ENCODE measurements at regions not wholly inside any gene's neighbourhood (a gene's known extent, or its start where the extent isn't known, plus 50 kb on each side); places are given as distances from the start of the nearest gene placed in this dataset.
"Not testable (repeated sequence)": the region's sequence is repeated elsewhere in the genome, so short reads cannot be mapped to it uniquely, and the experiment has no call there.

DNA sequence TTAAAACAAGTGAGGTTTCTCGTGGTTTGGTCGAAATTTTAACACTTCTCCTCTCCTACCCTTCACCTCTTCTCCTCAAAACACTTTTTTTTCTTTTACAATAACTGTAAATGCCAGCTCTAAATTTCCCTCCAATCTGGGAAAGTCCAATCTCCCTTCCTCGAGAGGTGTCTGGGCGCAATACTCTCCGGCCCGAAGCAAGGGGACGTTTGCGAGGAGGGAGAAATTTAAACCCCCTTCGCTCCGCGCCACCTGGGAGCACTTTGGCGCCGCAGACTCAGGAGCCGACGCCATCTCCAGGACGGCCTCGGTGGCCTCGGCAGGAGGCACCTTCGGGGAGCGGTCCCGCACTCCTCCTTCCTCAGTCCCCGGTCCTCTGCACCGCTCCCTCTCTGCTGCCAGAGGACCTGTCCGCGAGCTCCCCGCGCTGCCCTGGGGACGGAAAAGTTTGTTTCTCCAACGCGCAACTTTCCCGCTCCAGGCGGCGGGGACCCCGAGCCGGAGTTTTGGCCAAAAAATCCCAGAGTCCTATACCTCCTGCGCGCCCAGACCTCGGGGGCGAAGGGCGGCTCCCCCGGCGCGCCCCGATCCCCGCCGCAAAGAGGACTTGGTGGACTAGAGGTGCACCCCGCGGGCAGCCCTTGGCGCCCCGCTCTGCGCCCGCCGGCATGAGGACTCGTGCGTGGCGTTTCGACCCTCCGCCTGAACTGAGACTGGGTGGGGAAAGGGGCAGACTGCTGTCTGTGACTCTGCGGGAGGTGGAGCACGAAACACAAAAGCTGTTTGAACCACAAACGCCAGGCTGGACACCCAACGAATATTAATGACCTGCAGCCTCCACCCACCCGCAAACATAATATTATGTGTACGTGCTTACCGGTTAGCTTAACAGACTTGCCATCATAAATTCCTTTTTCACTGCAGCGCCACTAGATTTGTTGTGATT lies 95.2 kb upstream of the HMGA2 start:
- H3K4me1 ChIP-seq (ENCODE audit: control insufficient read depth in 3 of 3, insufficient read depth in 2 of 3, low read depth in 1 of 3, low read length in 2 of 3): peaks cover 0 to 8% (median 0%) of the 10 kb centered on the region in 3 donors
- H3K4me3 ChIP-seq (ENCODE audit: low read depth in 1 of 3, low read length in 3 of 3): peak overlapping the region in 2 of 3 donors; percentile 0 to 28
- H3K27ac ChIP-seq (ENCODE audit: low read depth in 1 of 3, low read length in 2 of 3): no peak overlapping the region
- peak in 1 of 2 donors; percentile 46 for DNase-seq
- peaks cover 5 to 44% (median 6%) of the 10 kb centered on the region in 3 donors for H3K27me3 ChIP-seq (ENCODE audit: control insufficient read depth in 3 of 3, insufficient read depth in 3 of 3, low read length in 3 of 3)
- FAIRE-seq: no peak
- no peaks in the 10 kb centered on the region for H3K36me3 ChIP-seq (ENCODE audit: control insufficient read depth in 3 of 3, insufficient read depth in 2 of 3, low read depth in 1 of 3, low read length in 3 of 3)
- WGBS, 3 donors: 3 to 5% (median 4%) methylated on average over 56 to 66 of the region's 66 CpGs
- no peaks in the 10 kb centered on the region for H3K9me3 ChIP-seq (ENCODE audit: control insufficient read depth in 2 of 2, insufficient read depth in 1 of 2, low read depth in 1 of 2, low read length in 1 of 2)

GRCh38 chr12:65731771-65732170 lies 92.5 kb upstream of the HMGA2 start:
- DNase-seq: no peak
- no peaks in the 10 kb centered on the region for H3K36me3 ChIP-seq (ENCODE audit: control insufficient read depth in 3 of 3, insufficient read depth in 2 of 3, low read depth in 1 of 3, low read length in 3 of 3)
- no peak overlapping the region for H3K27ac ChIP-seq (ENCODE audit: low read depth in 1 of 3, low read length in 2 of 3)
- 75 to 85% (median 80%) methylated on average over 4 of the region's 4 CpGs for WGBS, 3 donors
- peaks cover 0 to 8% (median 0%) of the 10 kb centered on the region in 3 donors for H3K4me1 ChIP-seq (ENCODE audit: control insufficient read depth in 3 of 3, insufficient read depth in 2 of 3, low read depth in 1 of 3, low read length in 2 of 3)
- H3K27me3 ChIP-seq (ENCODE audit: control insufficient read depth in 3 of 3, insufficient read depth in 3 of 3, low read length in 3 of 3): peaks cover 5 to 41% (median 6%) of the 10 kb centered on the region in 3 donors
- no peaks in the 10 kb centered on the region for H3K9me3 ChIP-seq (ENCODE audit: control insufficient read depth in 2 of 2, insufficient read depth in 1 of 2, low read depth in 1 of 2, low read length in 1 of 2)
- H3K4me3 ChIP-seq (ENCODE audit: low read depth in 1 of 3, low read length in 3 of 3): no peak overlapping the region
- no peak for FAIRE-seq

DNA sequence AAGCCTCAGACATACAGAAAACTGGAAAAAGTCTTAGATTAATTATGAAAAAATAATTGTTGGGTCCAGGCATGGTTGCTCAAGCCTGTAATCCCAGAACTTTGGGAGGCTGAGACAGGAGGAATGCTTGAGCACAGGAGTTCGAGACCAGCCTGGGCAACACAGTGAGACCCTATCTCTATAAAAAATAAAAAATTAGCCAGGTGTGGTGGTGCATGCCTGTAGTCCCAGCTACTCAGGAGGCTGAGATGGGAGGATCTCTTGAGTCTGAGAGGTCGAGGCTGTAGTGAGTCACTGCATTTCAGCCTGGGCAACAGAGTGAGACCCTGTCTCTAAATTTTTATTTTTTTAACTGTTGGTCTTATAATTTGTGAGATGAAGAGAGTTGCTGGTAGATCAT lies 90.6 kb upstream of the HMGA2 start:
- not testable (repeated sequence) for DNase-seq; H3K36me3 ChIP-seq (ENCODE audit: control insufficient read depth in 3 of 3, insufficient read depth in 2 of 3, low read depth in 1 of 3, low read length in 3 of 3); H3K27ac ChIP-seq (ENCODE audit: low read depth in 1 of 3, low read length in 2 of 3); FAIRE-seq; H3K9me3 ChIP-seq (ENCODE audit: control insufficient read depth in 2 of 2, insufficient read depth in 1 of 2, low read depth in 1 of 2, low read length in 1 of 2); H3K4me1 ChIP-seq (ENCODE audit: control insufficient read depth in 3 of 3, insufficient read depth in 2 of 3, low read depth in 1 of 3, low read length in 2 of 3); H3K4me3 ChIP-seq (ENCODE audit: low read depth in 1 of 3, low read length in 3 of 3)
- 48 to 77% (median 53%) methylated on average over 2 of the region's 2 CpGs for WGBS, 3 donors
- H3K27me3 ChIP-seq (ENCODE audit: control insufficient read depth in 3 of 3, insufficient read depth in 3 of 3, low read length in 3 of 3): peaks cover 5 to 31% (median 5%) of the 10 kb centered on the region in 3 donors

DNA sequence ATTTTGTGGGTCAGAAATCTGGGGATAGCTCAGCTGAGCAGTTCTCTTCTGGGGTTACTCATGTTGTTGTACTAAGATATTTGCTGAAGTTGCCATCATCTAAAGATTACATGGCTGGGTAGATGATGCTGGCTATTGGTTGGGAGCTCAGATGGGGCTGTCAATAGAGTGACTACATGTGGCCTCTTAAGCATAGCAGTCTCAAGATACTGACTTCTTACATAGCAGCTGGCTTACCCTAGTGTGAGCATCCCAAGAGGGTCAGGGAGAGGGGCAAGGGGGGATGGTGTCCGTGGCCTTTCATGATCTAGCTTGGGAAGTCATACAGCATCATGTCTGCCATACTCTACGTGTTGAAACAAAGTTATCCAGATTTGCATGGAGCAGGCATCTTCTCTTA lies 90.1 kb upstream of the HMGA2 start:
- Histone ChIP-seq H3K4me1 (ENCODE audit: control insufficient read depth in 3 of 3, insufficient read depth in 2 of 3, low read depth in 1 of 3, low read length in 2 of 3) (peaks cover 0 to under 1% (median 0%) of the 10 kb centered on the region in 3 donors), H3K9me3 (ENCODE audit: control insufficient read depth in 2 of 2, insufficient read depth in 1 of 2, low read depth in 1 of 2, low read length in 1 of 2) (no peaks in the 10 kb centered on the region), H3K36me3 (ENCODE audit: control insufficient read depth in 3 of 3, insufficient read depth in 2 of 3, low read depth in 1 of 3, low read length in 3 of 3) (no peaks in the 10 kb centered on the region), H3K4me3 (ENCODE audit: low read depth in 1 of 3, low read length in 3 of 3) (no peak overlapping the region), H3K27ac (ENCODE audit: low read depth in 1 of 3, low read length in 2 of 3) (no peak overlapping the region), H3K27me3 (ENCODE audit: control insufficient read depth in 3 of 3, insufficient read depth in 3 of 3, low read length in 3 of 3) (peaks cover 0 to 26% (median under 1%) of the 10 kb centered on the region in 3 donors)
- DNase-seq (no peak), FAIRE-seq (no peak)
- WGBS, 3 donors: 70 to 72% (median 71%) methylated on average over 2 of the region's 2 CpGs

- H3K36me3 ChIP-seq (ENCODE audit: control insufficient read depth in 3 of 3, insufficient read depth in 2 of 3, low read depth in 1 of 3, low read length in 3 of 3): no peaks in the 10 kb centered on the region
- DNase-seq: no peak
- H3K27ac ChIP-seq (ENCODE audit: low read depth in 1 of 3, low read length in 2 of 3): no peak overlapping the region
- 88 to 92% (median 91%) methylated on average over 4 of the region's 4 CpGs for WGBS, 3 donors
- H3K4me1 ChIP-seq (ENCODE audit: control insufficient read depth in 3 of 3, insufficient read depth in 2 of 3, low read depth in 1 of 3, low read length in 2 of 3): peaks cover 0 to 6% (median 0%) of the 10 kb centered on the region in 3 donors
- peaks cover 4 to 7% (median 5%) of the 10 kb centered on the region in 3 donors for H3K27me3 ChIP-seq (ENCODE audit: control insufficient read depth in 3 of 3, insufficient read depth in 3 of 3, low read length in 3 of 3)
- no peak overlapping the region for H3K4me3 ChIP-seq (ENCODE audit: low read depth in 1 of 3, low read length in 3 of 3)
- H3K9me3 ChIP-seq (ENCODE audit: control insufficient read depth in 2 of 2, insufficient read depth in 1 of 2, low read depth in 1 of 2, low read length in 1 of 2): no peaks in the 10 kb centered on the region
- no peak for FAIRE-seq
Observed at GRCh38 chr12:65739606-65740005, 84.7 kb upstream of the HMGA2 start.

- Histone ChIP-seq H3K27me3 (ENCODE audit: control insufficient read depth in 3 of 3, insufficient read depth in 3 of 3, low read length in 3 of 3) (peaks cover 4 to 7% (median 5%) of the 10 kb centered on the region in 3 donors), H3K4me3 (ENCODE audit: low read depth in 1 of 3, low read length in 3 of 3) (peak overlapping the region in 1 of 3 donors; percentile 79), H3K27ac (ENCODE audit: low read depth in 1 of 3, low read length in 2 of 3) (no peak overlapping the region), H3K9me3 (ENCODE audit: control insufficient read depth in 2 of 2, insufficient read depth in 1 of 2, low read depth in 1 of 2, low read length in 1 of 2) (no peaks in the 10 kb centered on the region), H3K4me1 (ENCODE audit: control insufficient read depth in 3 of 3, insufficient read depth in 2 of 3, low read depth in 1 of 3, low read length in 2 of 3) (peaks cover 0 to 6% (median 0%) of the 10 kb centered on the region in 3 donors), H3K36me3 (ENCODE audit: control insufficient read depth in 3 of 3, insufficient read depth in 2 of 3, low read depth in 1 of 3, low read length in 3 of 3) (no peaks in the 10 kb centered on the region)
- DNase-seq (no peak), FAIRE-seq (no peak)
- WGBS, 3 donors: 7 to 19% (median 18%) methylated on average over 1 of the region's 1 CpG
Observed at GRCh38 chr12:65740506-65740872, 83.8 kb upstream of the HMGA2 start.

- Histone ChIP-seq H3K27ac (ENCODE audit: low read depth in 1 of 3, low read length in 2 of 3) (peak overlapping the region in 1 of 3 donors; percentile 28), H3K27me3 (ENCODE audit: control insufficient read depth in 3 of 3, insufficient read depth in 3 of 3, low read length in 3 of 3) (peaks cover 4 to 7% (median 5%) of the 10 kb centered on the region in 3 donors), H3K36me3 (ENCODE audit: control insufficient read depth in 3 of 3, insufficient read depth in 2 of 3, low read depth in 1 of 3, low read length in 3 of 3) (no peaks in the 10 kb centered on the region), H3K4me3 (ENCODE audit: low read depth in 1 of 3, low read length in 3 of 3) (peak overlapping the region; percentile 28 to 79 (median 62)), H3K9me3 (ENCODE audit: control insufficient read depth in 2 of 2, insufficient read depth in 1 of 2, low read depth in 1 of 2, low read length in 1 of 2) (no peaks in the 10 kb centered on the region), H3K4me1 (ENCODE audit: control insufficient read depth in 3 of 3, insufficient read depth in 2 of 3, low read depth in 1 of 3, low read length in 2 of 3) (peaks cover 0 to 6% (median 0%) of the 10 kb centered on the region in 3 donors)
- peak; percentile 61 to 91 for DNase-seq
- WGBS, 3 donors: 6 to 9% (median 9%) methylated on average over 31 to 41 of the region's 42 CpGs
- FAIRE-seq: no peak
Observed at GRCh38 chr12:65740873-65741600, 83.2 kb upstream of the HMGA2 start.

DNA sequence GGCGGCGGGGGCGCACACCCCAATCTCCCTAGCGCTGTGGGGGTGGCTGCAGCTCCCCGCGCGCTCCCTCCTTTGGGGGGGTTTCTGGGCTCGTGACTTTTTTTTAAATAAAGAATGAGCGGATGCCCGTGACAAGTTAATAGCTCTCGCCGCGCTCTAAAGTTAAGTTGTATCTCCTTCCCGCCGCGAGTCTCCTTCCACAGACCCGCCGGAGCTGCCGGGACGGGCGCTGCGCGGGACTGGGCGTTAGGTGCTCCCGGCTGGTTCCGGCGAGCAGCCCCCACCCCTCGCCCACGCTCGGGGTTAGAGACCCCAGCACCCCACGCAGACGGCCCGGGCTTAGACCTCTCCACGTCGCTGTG lies 82.6 kb upstream of the HMGA2 start:
- 0 to 4% (median 0%) methylated on average over 26 to 35 of the region's 35 CpGs for WGBS, 3 donors
- DNase-seq (peak in 1 of 2 donors; percentile 46), FAIRE-seq (no peak)
- Histone ChIP-seq H3K4me1 (ENCODE audit: control insufficient read depth in 3 of 3, insufficient read depth in 2 of 3, low read depth in 1 of 3, low read length in 2 of 3) (peaks cover 0 to 6% (median 0%) of the 10 kb centered on the region in 3 donors), H3K4me3 (ENCODE audit: low read depth in 1 of 3, low read length in 3 of 3) (peak overlapping the region in 2 of 3 donors; percentile 51 to 62), H3K9me3 (ENCODE audit: control insufficient read depth in 2 of 2, insufficient read depth in 1 of 2, low read depth in 1 of 2, low read length in 1 of 2) (no peaks in the 10 kb centered on the region), H3K36me3 (ENCODE audit: control insufficient read depth in 3 of 3, insufficient read depth in 2 of 3, low read depth in 1 of 3, low read length in 3 of 3) (no peaks in the 10 kb centered on the region), H3K27me3 (ENCODE audit: control insufficient read depth in 3 of 3, insufficient read depth in 3 of 3, low read length in 3 of 3) (peaks cover 4 to 7% (median 5%) of the 10 kb centered on the region in 3 donors), H3K27ac (ENCODE audit: low read depth in 1 of 3, low read length in 2 of 3) (no peak overlapping the region)
